DMS53 treated with DMSO at 0.1 percent for 48 hours (cell line): ENCODE measurements at regions not wholly inside any gene's neighbourhood (a gene's known extent, or its start where the extent isn't known, plus 50 kb on each side); places are given as distances from the start of the nearest gene placed in this dataset.

Experiments used
- DNase-seq: peaks from one replicate; lab custom pipeline; 2025; ENCODE audit not compliant: unreplicated experiment; lab: John Stamatoyannopoulos, UW

GRCh38 chr3:56902468-56903160, 100.9 kb upstream of the ARHGEF3 start:
- DNase-seq, result no peak

GRCh38 chr3:56900801-56901200, 99.1 kb upstream of the ARHGEF3 start:
- no peak for DNase-seq

GRCh38 chr3:56899851-56900250, 98.1 kb upstream of the ARHGEF3 start:
- DNase-seq, result no peak

- no peak for DNase-seq
Measured at GRCh38 chr3:56899078-56899477, 97.3 kb upstream of the ARHGEF3 start.

GRCh38 chr3:56896357-56896756, 94.6 kb upstream of the ARHGEF3 start:
- no peak for DNase-seq

- DNase-seq, result no peak
Measured at GRCh38 chr3:56894881-56895431, 93.2 kb upstream of the ARHGEF3 start.

GRCh38 chr3:56890448-56891091, 88.8 kb upstream of the ARHGEF3 start:
- DNase-seq, result no peak

GRCh38 chr3:56889131-56889530, 87.4 kb upstream of the ARHGEF3 start:
- no peak for DNase-seq

GRCh38 chr3:56887402-56888025, 85.8 kb upstream of the ARHGEF3 start:
- DNase-seq, result no peak

- DNase-seq, result no peak
Measured at GRCh38 chr3:56886314-56886713, 84.6 kb upstream of the ARHGEF3 start.

- DNase-seq, result no peak
Measured at GRCh38 chr3:56885879-56886278, 84.1 kb upstream of the ARHGEF3 start.

- DNase-seq, result no peak
Measured at GRCh38 chr3:56885453-56885852, 83.7 kb upstream of the ARHGEF3 start.

- DNase-seq, result no peak
Measured at GRCh38 chr3:56884387-56884786, 82.6 kb upstream of the ARHGEF3 start.

GRCh38 chr3:56883828-56884227, 82.1 kb upstream of the ARHGEF3 start:
- no peak for DNase-seq

- DNase-seq, result no peak
Measured at GRCh38 chr3:56882896-56883295, 81.1 kb upstream of the ARHGEF3 start.

GRCh38 chr3:56881841-56882240, 80.1 kb upstream of the ARHGEF3 start:
- no peak for DNase-seq

- no peak for DNase-seq
Measured at GRCh38 chr3:56880720-56881575, 79.2 kb upstream of the ARHGEF3 start.

GRCh38 chr3:56879436-56880215, 77.9 kb upstream of the ARHGEF3 start:
- no peak for DNase-seq

GRCh38 chr3:56878074-56878473, 76.3 kb upstream of the ARHGEF3 start:
- no peak for DNase-seq

- DNase-seq, result no peak
Measured at GRCh38 chr3:56876916-56877315, 75.2 kb upstream of the ARHGEF3 start.
